Suppressor macrophage treated with lipopolysaccharide for 1 hour (primary cell): ENCODE measurements at regions not wholly inside any gene's neighbourhood (a gene's known extent, or its start where the extent isn't known, plus 50 kb on each side); places are given as distances from the start of the nearest gene placed in this dataset.

ENCODE experiments used
- DNase-seq, 3 donors: peaks; one replicate each; pipeline ENCODE4 v3.0.0-alpha.2; 2020 to 2022

- peak; percentile 54 to 69 (median 64) for DNase-seq
Observed at GRCh38 chr14:49971156-49972130, 78.6 kb downstream of the ARF6 start.

GRCh38 chr14:49972131-49972671, 79.3 kb downstream of the ARF6 start:
- no peak for DNase-seq

GRCh38 chr14:49972823-49973222, 79.9 kb downstream of the ARF6 start:
- peak; percentile 48 to 74 (median 57) for DNase-seq

DNA sequence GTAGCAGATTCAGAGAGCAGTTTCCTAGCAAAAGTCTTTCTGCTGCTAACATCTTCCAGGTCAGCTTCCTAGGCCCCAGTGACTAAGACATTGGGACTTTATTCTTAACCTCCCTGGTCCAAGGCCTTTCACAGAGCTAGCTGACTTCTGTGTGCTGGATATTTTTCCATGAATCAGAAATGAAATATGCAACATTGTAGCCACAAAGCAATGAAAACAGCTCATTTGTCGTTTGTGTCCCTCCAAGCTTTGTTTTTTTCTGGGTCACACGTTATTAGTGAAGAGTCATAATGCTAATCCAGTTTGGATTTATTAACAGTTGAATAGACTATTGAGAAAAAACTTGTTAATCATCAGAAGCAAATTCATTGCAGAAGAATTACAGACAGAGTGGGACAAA, 82.4 kb downstream of the ARF6 start:
- DNase-seq = peak in 2 of 3 donors; percentile 50 to 54

DNA sequence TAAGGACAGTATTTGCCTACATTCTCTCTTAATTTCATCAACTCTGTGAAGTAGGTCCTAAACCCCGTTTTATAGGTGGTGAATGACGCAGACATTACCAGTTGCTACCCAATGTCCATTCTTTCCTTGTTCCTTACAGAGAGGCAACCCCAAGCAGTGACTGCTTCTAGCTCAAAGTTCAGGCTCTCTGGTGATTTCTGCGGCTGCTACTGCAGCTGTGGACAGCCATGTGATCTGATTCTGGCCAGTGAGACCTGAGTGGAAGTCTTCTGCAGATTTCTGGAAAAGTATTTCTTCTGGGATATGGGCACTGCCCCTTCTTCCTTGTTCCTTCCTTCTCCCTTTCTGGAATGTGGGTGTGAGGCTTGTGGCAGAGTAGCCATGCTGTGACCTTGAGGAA, 82.9 kb downstream of the ARF6 start:
- DNase-seq = no peak

DNA sequence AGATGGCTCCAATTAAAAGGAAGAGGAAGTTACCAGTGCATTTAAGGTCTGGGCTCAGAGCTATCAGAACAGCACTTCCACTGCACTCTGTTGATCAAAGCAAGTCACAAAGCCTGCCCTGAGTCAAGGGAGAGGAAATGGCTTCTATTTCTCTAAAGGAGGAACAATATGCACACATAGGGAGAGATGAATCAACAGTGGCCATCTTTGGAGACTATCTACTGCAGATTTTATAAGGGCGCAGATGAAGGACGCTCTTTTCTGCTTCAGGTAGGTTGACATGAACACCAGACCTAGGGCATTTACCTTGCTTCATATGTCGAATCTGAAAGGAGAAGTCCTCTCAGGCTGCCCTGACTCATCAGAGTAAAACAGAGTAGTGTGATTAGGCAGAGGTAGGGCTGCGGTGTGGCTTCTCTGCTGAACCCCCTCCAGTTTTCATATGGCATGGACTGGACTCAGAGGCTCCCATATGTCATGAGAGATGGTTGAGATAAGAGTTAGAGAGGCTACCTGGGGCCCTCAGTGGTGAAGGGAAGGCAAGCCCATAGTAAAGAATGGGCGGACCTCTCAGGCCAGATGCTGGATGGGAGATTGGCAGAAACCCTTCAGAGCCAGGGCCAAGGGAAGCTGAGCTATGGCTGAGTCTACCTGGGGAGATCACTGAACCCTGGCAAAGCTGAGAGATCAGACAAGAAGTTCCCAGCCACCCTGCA, 84.4 kb downstream of the ARF6 start:
- DNase-seq = peak; percentile 55 to 70 (median 70)

DNA sequence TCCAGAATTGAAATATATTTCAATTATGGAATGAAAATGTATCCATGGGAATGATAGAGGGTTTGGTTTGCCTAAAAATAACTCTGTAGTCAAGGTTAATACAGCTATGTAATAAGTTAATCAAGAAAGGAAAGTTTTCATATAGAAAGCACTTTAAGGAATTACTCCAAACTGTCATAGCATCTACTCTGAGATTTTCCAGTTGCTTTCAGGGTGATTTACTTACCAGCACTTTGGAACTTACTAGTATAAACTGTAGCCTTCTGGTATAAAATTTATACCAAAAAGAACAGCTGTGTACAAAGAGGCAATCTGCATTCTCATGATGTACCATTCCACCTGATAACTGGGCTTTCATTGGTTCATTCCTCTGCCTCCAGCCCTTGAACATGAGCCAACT, 87.1 kb downstream of the ARF6 start:
- no peak for DNase-seq

DNA sequence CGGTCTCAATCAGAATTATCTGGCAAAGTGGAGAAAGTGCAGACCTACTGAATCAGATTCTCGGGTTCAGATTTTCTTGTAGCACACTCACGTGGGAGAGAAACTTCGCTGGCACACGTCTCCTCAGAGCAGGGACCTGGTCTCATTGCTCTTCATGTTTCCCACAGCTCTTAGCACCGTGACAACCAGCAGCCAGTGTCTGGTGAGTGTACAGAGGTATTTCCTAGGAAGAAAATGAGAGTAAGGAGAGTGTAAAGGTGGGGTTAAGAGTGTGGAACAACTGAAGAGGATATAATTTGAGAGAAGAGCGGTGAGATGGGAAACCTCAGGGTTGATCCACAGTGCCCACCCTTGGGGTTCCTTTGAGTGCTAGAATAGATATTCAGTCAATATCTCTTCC, 89.2 kb downstream of the ARF6 start:
- no peak for DNase-seq

DNA sequence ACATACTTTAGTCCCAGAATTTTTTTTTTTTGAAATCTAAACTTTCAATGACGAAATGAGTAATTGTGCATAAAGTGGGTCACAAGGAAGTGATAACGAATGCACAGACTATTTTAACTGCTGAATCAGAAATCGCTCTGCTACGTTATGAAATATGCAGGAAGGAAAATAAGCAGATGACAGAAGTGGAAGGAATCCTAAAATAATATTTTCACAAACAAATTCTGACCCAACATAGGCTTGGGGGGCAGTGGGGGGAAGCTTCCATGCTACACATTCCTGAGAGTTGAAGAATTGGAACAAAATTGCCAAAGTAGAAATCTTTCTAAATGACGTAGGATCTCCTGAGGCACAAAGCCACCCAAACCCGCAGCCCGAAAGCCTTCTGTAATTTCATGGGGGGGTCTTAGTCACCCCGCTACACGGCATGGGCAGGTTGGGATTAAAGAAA, 89.6 kb downstream of the ARF6 start:
- peak in 2 of 3 donors; percentile 80 to 82 for DNase-seq

- no peak for DNase-seq
Observed at GRCh38 chr14:49984424-49984823, 91.5 kb downstream of the ARF6 start.

DNA sequence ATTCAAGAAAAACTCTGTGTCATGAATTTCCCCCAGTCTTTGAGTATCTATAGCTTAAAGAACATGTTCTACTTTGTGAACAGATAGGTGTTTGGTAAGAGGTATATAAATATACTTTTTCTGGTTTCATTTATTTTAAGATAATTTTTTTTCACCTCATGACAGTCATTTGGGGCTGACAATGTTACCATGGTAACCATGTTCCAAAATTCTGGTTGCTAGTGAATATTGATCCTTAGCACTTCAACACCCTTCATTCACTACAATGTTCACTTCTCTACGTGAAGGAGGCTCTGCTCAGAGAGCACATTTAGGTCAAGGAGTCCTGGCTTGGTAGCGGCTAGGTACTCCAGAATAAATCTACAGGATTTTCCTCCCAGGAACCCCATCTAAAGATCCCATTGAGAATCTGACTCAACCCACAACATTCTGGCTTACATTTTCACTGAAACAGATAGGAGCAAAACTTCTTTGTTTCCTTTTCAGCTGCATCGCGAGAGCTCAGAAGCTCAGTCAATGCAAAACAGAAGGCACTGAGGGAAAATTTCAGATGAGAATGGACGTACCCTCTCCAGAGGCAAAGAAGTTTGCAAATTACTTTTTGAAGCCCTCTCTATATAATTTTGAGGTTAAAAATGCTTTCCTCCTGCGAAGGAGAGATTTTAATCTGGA, 93.6 kb downstream of the ARF6 start:
- no peak for DNase-seq

GRCh38 chr14:49988080-49988990, 95.5 kb downstream of the ARF6 start:
- no peak for DNase-seq

- DNase-seq = no peak
Observed at GRCh38 chr14:49989966-49990365, 97.1 kb downstream of the ARF6 start.

GRCh38 chr14:49991491-49991890, 98.6 kb downstream of the ARF6 start:
- no peak for DNase-seq

GRCh38 chr14:49992036-49992435, 99.2 kb downstream of the ARF6 start:
- DNase-seq = no peak

- DNase-seq = no peak
Observed at GRCh38 chr14:49992448-49992847, 99.6 kb downstream of the ARF6 start.

DNA sequence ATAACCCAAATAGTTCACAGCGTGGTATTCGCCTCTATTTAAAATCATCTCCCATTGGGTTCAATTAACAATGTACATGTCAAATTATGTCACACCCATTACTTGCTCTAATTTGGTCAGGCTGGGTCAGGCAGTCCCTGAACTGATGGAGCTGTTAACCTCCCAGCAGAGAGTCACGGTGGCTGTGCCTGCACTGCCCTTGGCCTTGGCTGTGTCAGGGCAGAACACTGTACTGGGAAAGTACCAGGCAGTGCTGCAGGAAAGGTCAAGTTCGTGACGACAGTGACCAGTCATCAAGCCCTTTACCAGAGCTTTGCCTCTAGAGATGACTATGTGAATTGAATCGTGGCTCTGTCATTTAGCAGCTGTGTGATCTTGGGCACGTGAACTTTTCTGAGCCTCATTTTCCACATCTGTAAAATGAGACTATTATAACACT, 100.0 kb downstream of the ARF6 start:
- DNase-seq = peak; percentile 77 to 90 (median 83)

DNA sequence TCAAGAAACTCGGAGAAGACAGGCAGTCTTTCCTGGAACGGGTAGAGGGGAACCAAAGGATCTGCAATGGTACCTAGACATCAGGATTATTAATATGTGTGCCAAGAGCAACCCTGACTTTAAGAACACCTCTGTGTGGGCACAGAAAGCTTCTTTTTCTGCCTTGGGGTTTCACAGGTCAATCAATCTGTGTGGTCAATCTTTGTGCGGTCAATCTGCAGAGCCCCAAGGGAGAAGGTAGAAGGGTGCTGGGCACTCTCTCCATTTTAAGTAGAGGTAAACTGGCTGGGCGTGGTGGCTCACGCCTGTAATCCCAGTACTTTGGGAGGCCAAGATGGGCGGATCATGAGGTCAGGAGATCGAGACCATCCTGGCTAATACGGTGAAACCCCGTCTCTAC, 100.7 kb downstream of the ARF6 start:
- DNase-seq = no peak

GRCh38 chr14:49994951-49995561, 102.2 kb downstream of the ARF6 start:
- DNase-seq = no peak

DNA sequence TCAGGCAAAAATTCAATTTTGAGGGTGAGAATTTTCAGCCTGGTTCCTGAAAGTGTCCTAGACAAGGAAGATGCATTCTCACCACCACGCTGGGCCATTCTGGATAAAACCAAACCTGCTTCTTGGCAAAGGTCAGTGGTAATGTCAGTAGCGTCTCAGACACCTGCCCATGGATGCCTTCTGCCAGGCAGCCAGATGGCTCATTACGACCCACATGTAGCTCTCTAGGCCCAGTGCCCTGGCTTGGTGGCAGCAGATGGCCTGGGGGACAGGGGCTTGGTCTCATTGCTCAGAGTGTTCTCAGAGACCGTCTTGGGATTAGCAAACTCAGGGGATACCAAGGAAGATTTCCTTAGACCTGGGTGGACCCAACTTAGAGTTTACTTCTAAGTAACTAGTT, 105.1 kb downstream of the ARF6 start:
- no peak for DNase-seq

- DNase-seq = peak; percentile 89 to 90 (median 89)
Observed at GRCh38 chr14:49999146-49999761, 106.4 kb downstream of the ARF6 start.
